ENCODE measurements at regions not wholly inside any gene's neighbourhood (a gene's known extent, or its start where the extent isn't known, plus 50 kb on each side); places are given as distances from the start of the nearest gene placed in this dataset.

GRCh38 chr13:104286566-104287290, 1220.5 kb upstream of the SLC10A2 start:
- DNase-seq = no peak

GRCh38 chr13:104281910-104282309, 1215.7 kb upstream of the SLC10A2 start:
- DNase-seq = no peak

GRCh38 chr13:104270731-104271130, 1204.5 kb upstream of the SLC10A2 start:
- no peak for DNase-seq

GRCh38 chr13:104267206-104267811, 1201.1 kb upstream of the SLC10A2 start:
- DNase-seq = no peak

- DNase-seq = no peak
These were observed 1190.5 kb upstream of the SLC10A2 start for GRCh38 chr13:104256701-104257100.

GRCh38 chr13:104253063-104253680, 1187.0 kb upstream of the SLC10A2 start:
- DNase-seq = no peak

GRCh38 chr13:104251931-104252330, 1185.7 kb upstream of the SLC10A2 start:
- DNase-seq = no peak

- DNase-seq = no peak
These were observed 1180.7 kb upstream of the SLC10A2 start for GRCh38 chr13:104246955-104247354.

- DNase-seq = no peak
These were observed 1140.3 kb upstream of the SLC10A2 start for GRCh38 chr13:104206450-104207044.

GRCh38 chr13:104204177-104204576, 1138.0 kb upstream of the SLC10A2 start:
- no peak for DNase-seq

GRCh38 chr13:104198801-104199200, 1132.6 kb upstream of the SLC10A2 start:
- DNase-seq = no peak

GRCh38 chr13:104196611-104197010, 1130.4 kb upstream of the SLC10A2 start:
- DNase-seq = no peak

- DNase-seq = no peak
These were observed 1115.5 kb upstream of the SLC10A2 start for GRCh38 chr13:104181526-104182231.

- no peak for DNase-seq
These were observed 1104.9 kb upstream of the SLC10A2 start for GRCh38 chr13:104170980-104171555.

- no peak for DNase-seq
These were observed 1097.8 kb upstream of the SLC10A2 start for GRCh38 chr13:104163866-104164630.

GRCh38 chr13:104160536-104160935, 1094.3 kb upstream of the SLC10A2 start:
- no peak for DNase-seq

GRCh38 chr13:104143760-104144416, 1077.7 kb upstream of the SLC10A2 start:
- no peak for DNase-seq

- peak; percentile 28 for DNase-seq
These were observed 1074.3 kb upstream of the SLC10A2 start for GRCh38 chr13:104140552-104140951.

GRCh38 chr13:104137416-104137815, 1071.2 kb upstream of the SLC10A2 start:
- DNase-seq = no peak

- no peak for DNase-seq
These were observed 1066.6 kb upstream of the SLC10A2 start for GRCh38 chr13:104132849-104133248.

- DNase-seq = no peak
These were observed 1047.9 kb upstream of the SLC10A2 start for GRCh38 chr13:104114101-104114500.

Measured in fibroblast of skin of abdomen (primary cell).